ENCODE measurements at regions not wholly inside any gene's neighbourhood (a gene's known extent, or its start where the extent isn't known, plus 50 kb on each side); places are given as distances from the start of the nearest gene placed in this dataset.

GRCh38 chr7:18408868-18409267 lies 86.7 kb upstream of the HDAC9 start:
- TF ChIP-seq CTCF (IDR thresholded peaks at IDR 0.05) (no peak), EZH2phosphoT487 (IDR thresholded peaks at IDR 0.05) (no peak)

Data from neural progenitor cell (in vitro differentiated cells).